ENCODE measurements at regions not wholly inside any gene's neighbourhood (a gene's known extent, or its start where the extent isn't known, plus 50 kb on each side); places are given as distances from the start of the nearest gene placed in this dataset.

DNA sequence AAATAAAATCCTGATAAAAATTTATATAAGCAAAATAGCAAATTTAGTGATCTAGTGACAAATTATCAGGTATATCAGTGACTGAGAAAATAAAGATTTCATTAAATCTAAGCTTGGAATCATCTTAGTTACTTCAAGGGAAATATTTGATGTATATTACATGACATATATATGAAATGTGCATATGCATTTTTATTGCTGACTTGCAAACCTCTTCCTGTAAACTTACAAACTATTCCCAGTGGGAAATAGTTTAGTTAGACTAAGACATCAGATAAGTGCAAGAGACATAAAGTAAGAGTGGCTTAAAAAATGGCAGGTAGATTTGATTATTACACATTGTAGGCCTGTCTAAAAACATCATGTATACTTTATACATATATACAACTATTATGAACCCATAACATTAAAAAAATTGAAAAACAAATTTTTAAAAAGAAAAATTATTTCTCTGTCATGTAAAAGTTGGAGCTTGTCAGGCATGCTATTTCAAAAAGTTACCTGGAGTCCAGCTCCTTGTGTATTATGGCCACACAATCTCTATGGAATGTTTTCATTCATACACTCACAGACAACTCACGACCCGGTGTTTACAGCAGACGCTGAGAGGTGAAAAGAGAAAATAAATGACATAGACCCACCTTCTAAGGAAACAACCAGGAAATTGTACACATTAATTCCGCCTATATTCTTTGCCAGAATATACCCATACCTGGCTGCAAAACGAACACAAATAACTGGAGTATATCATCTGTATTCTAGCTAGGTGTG lies 724.5 kb downstream of the SLITRK6 start:
- H3K36me3 ChIP-seq = no peaks in the 10 kb centered on the region
- H3K9me3 ChIP-seq = peaks cover 0 to 5% (median 0%) of the 10 kb centered on the region in 8 donors
- intact Hi-C loops (cut with DNase I; ENCODE audit: low total_unique reads) = no loop called here
- 72 to 84% (median 79%) methylated on average over 5 of the region's 5 CpGs for WGBS, 5 donors
- no peak for TF ChIP-seq POLR2AphosphoS5 (IDR thresholded peaks at IDR 0.05)
- TF ChIP-seq, protein P1, sequence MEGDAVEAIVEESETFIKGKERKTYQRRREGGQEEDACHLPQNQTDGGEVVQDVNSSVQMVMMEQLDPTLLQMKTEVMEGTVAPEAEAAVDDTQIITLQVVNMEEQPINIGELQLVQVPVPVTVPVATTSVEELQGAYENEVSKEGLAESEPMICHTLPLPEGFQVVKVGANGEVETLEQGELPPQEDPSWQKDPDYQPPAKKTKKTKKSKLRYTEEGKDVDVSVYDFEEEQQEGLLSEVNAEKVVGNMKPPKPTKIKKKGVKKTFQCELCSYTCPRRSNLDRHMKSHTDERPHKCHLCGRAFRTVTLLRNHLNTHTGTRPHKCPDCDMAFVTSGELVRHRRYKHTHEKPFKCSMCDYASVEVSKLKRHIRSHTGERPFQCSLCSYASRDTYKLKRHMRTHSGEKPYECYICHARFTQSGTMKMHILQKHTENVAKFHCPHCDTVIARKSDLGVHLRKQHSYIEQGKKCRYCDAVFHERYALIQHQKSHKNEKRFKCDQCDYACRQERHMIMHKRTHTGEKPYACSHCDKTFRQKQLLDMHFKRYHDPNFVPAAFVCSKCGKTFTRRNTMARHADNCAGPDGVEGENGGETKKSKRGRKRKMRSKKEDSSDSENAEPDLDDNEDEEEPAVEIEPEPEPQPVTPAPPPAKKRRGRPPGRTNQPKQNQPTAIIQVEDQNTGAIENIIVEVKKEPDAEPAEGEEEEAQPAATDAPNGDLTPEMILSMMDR (IDR thresholded peaks at IDR 0.05 in 8 of 11, conservative IDR thresholded peaks at IDR 0.05 in 3 of 11) = no peak
- no peak for TF ChIP-seq POLR2A (IDR thresholded peaks at IDR 0.05)
- H3K4me3 ChIP-seq = no peak overlapping the region
- no peak for DNase-seq
- H3K27ac ChIP-seq = no peak overlapping the region
- H3K4me1 ChIP-seq = no peaks in the 10 kb centered on the region
- no peaks in the 10 kb centered on the region for H3K27me3 ChIP-seq (replicated peaks in 1 of 7)

DNA sequence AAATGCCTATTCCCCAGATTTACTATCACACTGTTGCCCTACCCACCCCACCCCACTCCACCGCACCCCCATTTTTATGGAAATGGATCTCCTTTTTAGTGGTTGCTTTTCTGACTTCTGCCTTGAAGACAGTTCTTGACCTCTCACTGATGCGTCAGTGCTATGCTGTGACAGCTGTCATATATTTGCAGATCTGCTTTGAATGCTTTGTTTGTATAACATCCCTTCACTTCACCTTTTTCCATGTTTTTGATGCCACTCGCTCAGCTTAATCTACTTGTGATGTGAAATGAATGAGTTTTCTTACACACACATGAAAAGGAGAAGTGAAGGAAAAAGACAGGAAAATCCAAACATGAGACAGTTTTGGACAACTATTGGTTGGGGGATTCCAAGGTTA lies 731.0 kb downstream of the SLITRK6 start:
- Histone ChIP-seq H3K9me3 (peaks cover 0 to 4% (median 0%) of the 10 kb centered on the region in 8 donors), H3K36me3 (no peaks in the 10 kb centered on the region), H3K4me1 (no peaks in the 10 kb centered on the region), H3K4me3 (no peak overlapping the region), H3K27ac (no peak overlapping the region), H3K27me3 (replicated peaks in 1 of 7) (no peaks in the 10 kb centered on the region)
- DNase-seq = no peak
- TF ChIP-seq POLR2AphosphoS5 (IDR thresholded peaks at IDR 0.05) = no peak
- no peak for TF ChIP-seq POLR2A (IDR thresholded peaks at IDR 0.05)
- TF ChIP-seq, protein P1 (IDR thresholded peaks at IDR 0.05 in 8 of 11, conservative IDR thresholded peaks at IDR 0.05 in 3 of 11) = no peak
- intact Hi-C loops (cut with DNase I; ENCODE audit: low total_unique reads) = no loop called here
- 89 to 98% (median 94%) methylated on average over 3 of the region's 3 CpGs for WGBS, 5 donors

DNA sequence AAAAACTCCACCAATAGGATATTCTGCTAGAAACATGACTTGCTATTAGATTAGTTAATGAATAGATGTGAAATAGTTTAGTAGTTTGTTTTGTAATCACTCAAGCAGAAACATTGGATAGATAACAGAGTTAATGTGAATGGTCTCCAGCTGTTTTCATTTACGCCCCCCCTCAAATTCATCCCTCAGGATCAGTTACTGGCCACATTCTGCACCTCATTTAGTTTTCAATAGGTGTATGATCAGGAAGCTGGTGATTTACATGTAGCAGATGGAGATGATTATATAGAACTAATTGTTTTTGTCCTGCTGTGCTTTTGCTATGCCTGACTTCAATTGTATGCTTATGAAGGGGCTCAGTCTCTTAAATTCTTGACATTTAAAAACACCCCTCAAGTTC lies 759.0 kb downstream of the SLITRK6 start:
- H3K4me1 ChIP-seq = no peaks in the 10 kb centered on the region
- 70 to 93% (median 78%) methylated on average over 1 of the region's 1 CpG for WGBS, 5 donors
- intact Hi-C loops (cut with DNase I; ENCODE audit: low total_unique reads) = no loop called here
- no peaks in the 10 kb centered on the region for H3K36me3 ChIP-seq
- no peak overlapping the region for H3K27ac ChIP-seq
- TF ChIP-seq POLR2AphosphoS5 (IDR thresholded peaks at IDR 0.05) (no peak), POLR2A (IDR thresholded peaks at IDR 0.05) (no peak)
- TF ChIP-seq, protein P1 (IDR thresholded peaks at IDR 0.05 in 8 of 11, conservative IDR thresholded peaks at IDR 0.05 in 3 of 11) = no peak
- H3K9me3 ChIP-seq = peaks cover 0 to 3% (median 0%) of the 10 kb centered on the region in 8 donors
- H3K27me3 ChIP-seq (replicated peaks in 1 of 7) = no peaks in the 10 kb centered on the region
- H3K4me3 ChIP-seq = no peak overlapping the region
- DNase-seq = no peak

GRCh38 chr13:85031771-85032170 lies 767.4 kb downstream of the SLITRK6 start:
- DNase-seq = no peak
- TF ChIP-seq, protein P1 (IDR thresholded peaks at IDR 0.05 in 8 of 11, conservative IDR thresholded peaks at IDR 0.05 in 3 of 11) = no peak
- TF ChIP-seq POLR2A (IDR thresholded peaks at IDR 0.05) = no peak
- TF ChIP-seq POLR2AphosphoS5 (IDR thresholded peaks at IDR 0.05) = no peak
- no peak overlapping the region for H3K27ac ChIP-seq
- WGBS, 5 donors = 57 to 77% (median 69%) methylated on average over 1 of the region's 1 CpG
- no peak overlapping the region for H3K4me3 ChIP-seq
- no peaks in the 10 kb centered on the region for H3K27me3 ChIP-seq (replicated peaks in 1 of 7)
- intact Hi-C loops (cut with DNase I; ENCODE audit: low total_unique reads) = no loop called here
- no peaks in the 10 kb centered on the region for H3K36me3 ChIP-seq
- H3K4me1 ChIP-seq = no peaks in the 10 kb centered on the region
- peaks cover 0 to 24% (median 18%) of the 10 kb centered on the region in 8 donors for H3K9me3 ChIP-seq
